Breast epithelium (tissue), 4 donors: ENCODE measurements at regions not wholly inside any gene's neighbourhood (a gene's known extent, or its start where the extent isn't known, plus 50 kb on each side); places are given as distances from the start of the nearest gene placed in this dataset.
"Not testable (repeated sequence)": the region's sequence is repeated elsewhere in the genome, so short reads cannot be mapped to it uniquely, and the experiment has no call there.

ENCODE experiments used
- DNase-seq, 2 donors: peaks; one replicate each; pipeline ENCODE4 v3.0.0-alpha.2; 2019; ENCODE audit warnings: low spot score in 2 of 2
- H3K27ac ChIP-seq, 2 donors: fragments of 200-600 bp; sonication (generic) in 1 of 2; one replicate each; pipeline ENCODE4 v1.5.1; 2016 to 2019; ENCODE audit warnings: mild to moderate bottlenecking in 1 of 2
- H3K27me3 ChIP-seq, 2 donors: fragments of 200-600 bp; sonication (generic) in 1 of 2; one replicate each; pipeline versions ENCODE4 v1.5.1 to v1.6.0; 2017 to 2019; ENCODE audit warnings: control low read depth in 1 of 2, mild to moderate bottlenecking in 1 of 2
- H3K36me3 ChIP-seq: fragments of 200-600 bp; one replicate; pipeline ENCODE4 v1.5.1; 2019
- H3K4me1 ChIP-seq, 2 donors: fragments of 200-600 bp; sonication (generic); one replicate each; pipeline ENCODE4 v1.5.1; 2016 to 2019; ENCODE audit warnings: control low read depth in 1 of 2
- H3K4me3 ChIP-seq, 3 donors: fragments of 200-600 bp; sonication (generic); 1 replicate in 2 of 3; 2 replicates in 1 of 3; pipeline ENCODE4 v1.5.1; 2016 to 2019; ENCODE audit warnings: mild to moderate bottlenecking in 3 of 3, moderate library complexity in 2 of 3
- H3K9me3 ChIP-seq, 2 donors: fragments of 200-600 bp; sonication (generic) in 1 of 2; one replicate each; pipeline ENCODE4 v1.5.1; 2016 to 2019; ENCODE audit warnings: control low read depth in 1 of 2
- CTCF ChIP-seq, 3 donors: fragments of 450-650 bp; IDR thresholded peaks; one replicate each; pipeline ENCODE4 v1.5.1; 2016 to 2017; ENCODE audit warnings: antibody characterized with exemption in 3 of 3, mild to moderate bottlenecking in 3 of 3, moderate library complexity in 3 of 3
- POLR2A ChIP-seq: fragments of 450-650 bp; IDR thresholded peaks from one replicate; pipeline ENCODE4 v1.6.1; 2016; ENCODE audit warnings: antibody characterized with exemption, mild to moderate bottlenecking, moderate library complexity
- POLR2AphosphoS5 ChIP-seq, 3 donors: sonication (generic); formaldehyde crosslinking; IDR thresholded peaks; one replicate each; pipeline ENCODE4 v1.6.1; 2017; ENCODE audit warnings: antibody characterized with exemption in 3 of 3
- intact Hi-C: fragments of 100-400 bp; cut with DNase I; formaldehyde crosslinking; loops from one replicate; pipeline ENCODE4 v1.15.1; 2023; ENCODE audit warnings: low total_unique reads

GRCh38 chr11:127950162-127950561 is 637.2 kb downstream of the ETS1 start:
- no peak for DNase-seq
- H3K4me3 ChIP-seq: no peak overlapping the region
- no peaks in the 10 kb centered on the region for H3K36me3 ChIP-seq
- H3K27ac ChIP-seq: no peak overlapping the region
- H3K9me3 ChIP-seq: no peaks in the 10 kb centered on the region
- TF ChIP-seq CTCF (IDR thresholded peaks at IDR 0.05) (no peak), POLR2A (no peak), POLR2AphosphoS5 (IDR thresholded peaks at IDR 0.05) (no peak)
- H3K27me3 ChIP-seq: no peaks in the 10 kb centered on the region
- no peaks in the 10 kb centered on the region for H3K4me1 ChIP-seq
- intact Hi-C loops: no loop called here

- no peaks in the 10 kb centered on the region for H3K27me3 ChIP-seq
- H3K36me3 ChIP-seq: no peaks in the 10 kb centered on the region
- no peak overlapping the region for H3K27ac ChIP-seq
- no peak overlapping the region for H3K4me3 ChIP-seq
- H3K4me1 ChIP-seq: no peaks in the 10 kb centered on the region
- no peak for DNase-seq
- TF ChIP-seq POLR2A (no peak), CTCF (IDR thresholded peaks at IDR 0.05) (no peak), POLR2AphosphoS5 (IDR thresholded peaks at IDR 0.05) (no peak)
- intact Hi-C loops: no loop called here
- H3K9me3 ChIP-seq: no peaks in the 10 kb centered on the region
These were observed 643.6 kb downstream of the ETS1 start for GRCh38 chr11:127943763-127944162.

GRCh38 chr11:127943152-127943551 is 644.2 kb downstream of the ETS1 start:
- Histone ChIP-seq H3K27ac (no peak overlapping the region), H3K4me1 (no peaks in the 10 kb centered on the region), H3K9me3 (no peaks in the 10 kb centered on the region), H3K27me3 (no peaks in the 10 kb centered on the region), H3K4me3 (no peak overlapping the region), H3K36me3 (no peaks in the 10 kb centered on the region)
- TF ChIP-seq POLR2AphosphoS5 (IDR thresholded peaks at IDR 0.05): no peak
- no peak for TF ChIP-seq CTCF (IDR thresholded peaks at IDR 0.05)
- TF ChIP-seq POLR2A: no peak
- no peak for DNase-seq
- intact Hi-C loops: no loop called here

GRCh38 chr11:127941554-127941953 is 645.8 kb downstream of the ETS1 start:
- H3K36me3 ChIP-seq, H3K4me3 ChIP-seq, H3K27me3 ChIP-seq, H3K27ac ChIP-seq, intact Hi-C loops, H3K4me1 ChIP-seq, DNase-seq, H3K9me3 ChIP-seq: not testable (repeated sequence)

- TF ChIP-seq POLR2A: no peak
- TF ChIP-seq CTCF (IDR thresholded peaks at IDR 0.05): no peak
- no peak for TF ChIP-seq POLR2AphosphoS5 (IDR thresholded peaks at IDR 0.05)
- Histone ChIP-seq H3K9me3 (no peaks in the 10 kb centered on the region), H3K4me1 (no peaks in the 10 kb centered on the region), H3K27me3 (no peaks in the 10 kb centered on the region), H3K27ac (no peak overlapping the region), H3K4me3 (no peak overlapping the region), H3K36me3 (no peaks in the 10 kb centered on the region)
- no peak for DNase-seq
- intact Hi-C loops: no loop called here
These were observed 648.4 kb downstream of the ETS1 start for GRCh38 chr11:127939000-127939399.

- no peak for TF ChIP-seq POLR2AphosphoS5 (IDR thresholded peaks at IDR 0.05)
- no peak for TF ChIP-seq CTCF (IDR thresholded peaks at IDR 0.05)
- no peak for TF ChIP-seq POLR2A
- no peaks in the 10 kb centered on the region for H3K27me3 ChIP-seq
- intact Hi-C loops: no loop called here
- DNase-seq: no peak
- H3K4me3 ChIP-seq: no peak overlapping the region
- no peaks in the 10 kb centered on the region for H3K9me3 ChIP-seq
- H3K36me3 ChIP-seq: no peaks in the 10 kb centered on the region
- no peaks in the 10 kb centered on the region for H3K4me1 ChIP-seq
- H3K27ac ChIP-seq: no peak overlapping the region
These were observed 652.3 kb downstream of the ETS1 start for GRCh38 chr11:127935081-127935480.

GRCh38 chr11:127933961-127934360 is 653.4 kb downstream of the ETS1 start:
- H3K27ac ChIP-seq, intact Hi-C loops, H3K36me3 ChIP-seq: not testable (repeated sequence)

More at GRCh38 chr11:127933961-127934360, 653.4 kb downstream of the ETS1 start:
- H3K27me3 ChIP-seq, H3K9me3 ChIP-seq, H3K4me1 ChIP-seq, DNase-seq, H3K4me3 ChIP-seq: not testable (repeated sequence)
